Activated CD4-positive, CD25-positive, alpha-beta regulatory T cell treated with anti-CD3 and anti-CD28 coated beads, Interleukin-2, amount 50 U/mL, for 16 hours (primary cell): ENCODE measurements at regions not wholly inside any gene's neighbourhood (a gene's known extent, or its start where the extent isn't known, plus 50 kb on each side); places are given as distances from the start of the nearest gene placed in this dataset.

Experiments
- DNase-seq: peaks from one replicate; pipeline ENCODE4 v3.0.0-alpha.2; 2020; ENCODE audit warnings: low read depth, low spot score

DNA sequence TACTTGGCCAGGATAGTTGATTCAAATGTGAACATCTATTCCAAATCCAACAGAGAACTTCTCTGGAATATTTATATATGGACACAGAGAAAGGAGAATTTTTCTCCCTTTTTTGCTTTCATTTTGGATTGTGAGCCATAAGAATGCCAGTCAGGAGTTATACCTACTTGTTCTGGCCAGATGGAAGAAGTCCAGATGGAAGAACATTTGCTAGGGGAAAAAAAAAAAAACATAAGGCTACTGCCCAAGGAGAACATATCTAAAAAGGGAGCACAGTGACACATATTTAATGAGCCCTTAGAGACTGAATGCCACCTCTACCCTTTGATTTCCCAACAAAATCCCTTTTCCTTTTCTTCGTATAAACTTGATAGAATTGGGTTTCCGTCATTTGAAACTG lies 61.7 kb upstream of the PPP2R2B start:
- DNase-seq = no peak

GRCh38 chr5:146944019-146944418 lies 65.5 kb upstream of the PPP2R2B start:
- no peak for DNase-seq

GRCh38 chr5:146944764-146945616 lies 66.4 kb upstream of the PPP2R2B start:
- no peak for DNase-seq

DNA sequence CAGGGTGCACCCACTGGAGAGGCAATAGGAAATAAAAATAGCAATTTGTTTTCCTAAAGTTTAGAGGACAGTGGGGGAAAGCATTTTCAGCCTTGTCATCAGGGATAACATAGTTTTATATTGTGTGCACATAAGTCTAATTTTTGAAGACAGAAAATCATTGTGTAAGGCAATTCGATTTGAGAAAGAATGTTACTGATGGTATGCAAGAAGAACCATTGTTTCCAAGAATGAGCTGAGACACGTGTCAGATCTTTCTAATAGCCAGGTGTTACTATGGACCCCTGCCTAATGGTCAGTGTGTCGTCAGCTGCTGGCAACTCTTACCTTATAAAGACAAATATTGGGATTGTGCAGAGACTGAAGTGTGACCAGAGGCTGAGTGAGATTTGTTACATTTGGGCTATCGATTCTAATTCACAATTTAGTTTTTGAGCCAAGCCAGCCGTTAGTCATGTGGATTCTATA lies 67.1 kb upstream of the PPP2R2B start:
- no peak for DNase-seq

- DNase-seq = no peak
These were observed 68.8 kb upstream of the PPP2R2B start for GRCh38 chr5:146947181-146947941.

DNA sequence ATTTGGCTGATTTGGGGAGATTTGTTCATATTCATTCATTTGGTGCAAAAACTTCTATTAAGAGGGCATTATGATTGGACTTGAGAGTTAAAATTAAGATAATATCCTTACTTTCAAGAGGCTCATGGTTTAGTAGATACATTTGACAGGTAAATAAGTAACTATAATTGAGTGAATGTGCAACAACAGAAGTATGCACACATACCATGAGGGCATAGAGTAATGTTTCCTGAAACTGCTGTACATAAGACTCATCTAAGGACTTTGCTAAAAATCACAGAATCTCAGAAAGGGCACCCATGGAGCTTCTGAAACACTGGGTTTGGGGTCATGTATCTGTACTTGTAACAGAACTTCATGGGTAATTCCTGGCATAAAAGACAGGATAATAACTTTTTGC lies 70.1 kb upstream of the PPP2R2B start:
- DNase-seq = no peak

GRCh38 chr5:146952168-146952567 lies 73.6 kb upstream of the PPP2R2B start:
- no peak for DNase-seq

DNA sequence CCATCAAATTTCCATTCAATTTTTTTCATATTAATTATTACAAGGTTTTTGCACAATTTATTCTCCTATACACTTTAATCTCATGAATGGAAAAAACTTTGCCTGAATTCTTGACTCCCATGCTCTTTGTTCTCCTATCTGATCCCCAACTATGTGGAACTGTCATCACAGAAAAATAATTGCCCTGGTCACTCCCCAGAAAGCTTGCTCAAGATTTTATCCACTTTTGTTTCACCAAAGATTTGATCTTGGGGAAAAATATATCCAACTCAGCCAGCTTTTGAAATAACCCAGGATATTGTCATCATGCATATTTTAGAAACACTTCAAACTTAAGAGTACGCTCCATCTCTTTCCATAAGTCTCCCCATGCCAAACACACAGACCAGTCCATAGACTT lies 77.7 kb upstream of the PPP2R2B start:
- no peak for DNase-seq

DNA sequence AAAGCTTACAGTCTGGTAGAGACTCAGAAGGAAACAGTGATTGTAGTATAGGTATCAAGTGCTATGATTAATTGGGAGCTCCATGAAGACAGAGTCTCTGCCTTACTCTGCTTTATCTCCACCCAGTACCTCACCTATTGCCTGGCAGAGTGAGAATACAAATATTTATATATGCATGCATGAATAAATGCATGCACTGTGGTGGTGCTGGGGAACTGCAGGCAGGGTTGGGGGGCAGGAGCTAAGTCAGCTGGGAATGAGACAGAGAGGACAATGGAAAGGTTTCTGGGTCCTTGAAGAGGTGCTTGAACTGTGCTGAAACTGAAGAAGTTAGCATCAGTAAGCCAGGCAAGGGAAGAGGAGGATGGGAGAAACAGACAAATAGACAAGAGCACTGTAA lies 80.8 kb upstream of the PPP2R2B start:
- no peak for DNase-seq

DNA sequence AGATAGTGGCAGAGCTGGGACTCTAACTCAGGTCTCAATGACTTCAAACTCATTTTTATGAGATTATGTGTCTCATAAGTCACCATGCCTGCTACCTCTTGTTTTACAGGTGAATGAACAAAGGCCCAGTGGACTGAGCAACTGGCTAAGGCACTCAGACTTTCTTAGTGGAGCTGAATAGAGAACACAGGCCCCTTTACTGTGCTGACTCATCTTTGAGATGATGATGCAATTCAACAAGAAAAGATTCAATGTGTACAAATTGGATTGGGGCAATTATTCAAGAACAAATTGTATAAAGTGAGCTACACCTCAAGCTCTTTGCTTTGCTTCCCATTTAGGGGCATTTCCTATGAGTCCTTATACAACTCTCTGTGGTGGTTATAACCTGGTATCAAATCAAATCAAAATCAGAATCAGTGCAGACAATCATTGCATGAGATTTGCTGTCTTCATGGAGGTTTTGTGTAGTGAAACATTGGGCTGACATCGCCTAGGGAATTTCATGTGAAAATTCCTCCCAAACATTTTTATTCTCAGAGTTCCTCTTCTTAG lies 84.3 kb upstream of the PPP2R2B start:
- DNase-seq = no peak

DNA sequence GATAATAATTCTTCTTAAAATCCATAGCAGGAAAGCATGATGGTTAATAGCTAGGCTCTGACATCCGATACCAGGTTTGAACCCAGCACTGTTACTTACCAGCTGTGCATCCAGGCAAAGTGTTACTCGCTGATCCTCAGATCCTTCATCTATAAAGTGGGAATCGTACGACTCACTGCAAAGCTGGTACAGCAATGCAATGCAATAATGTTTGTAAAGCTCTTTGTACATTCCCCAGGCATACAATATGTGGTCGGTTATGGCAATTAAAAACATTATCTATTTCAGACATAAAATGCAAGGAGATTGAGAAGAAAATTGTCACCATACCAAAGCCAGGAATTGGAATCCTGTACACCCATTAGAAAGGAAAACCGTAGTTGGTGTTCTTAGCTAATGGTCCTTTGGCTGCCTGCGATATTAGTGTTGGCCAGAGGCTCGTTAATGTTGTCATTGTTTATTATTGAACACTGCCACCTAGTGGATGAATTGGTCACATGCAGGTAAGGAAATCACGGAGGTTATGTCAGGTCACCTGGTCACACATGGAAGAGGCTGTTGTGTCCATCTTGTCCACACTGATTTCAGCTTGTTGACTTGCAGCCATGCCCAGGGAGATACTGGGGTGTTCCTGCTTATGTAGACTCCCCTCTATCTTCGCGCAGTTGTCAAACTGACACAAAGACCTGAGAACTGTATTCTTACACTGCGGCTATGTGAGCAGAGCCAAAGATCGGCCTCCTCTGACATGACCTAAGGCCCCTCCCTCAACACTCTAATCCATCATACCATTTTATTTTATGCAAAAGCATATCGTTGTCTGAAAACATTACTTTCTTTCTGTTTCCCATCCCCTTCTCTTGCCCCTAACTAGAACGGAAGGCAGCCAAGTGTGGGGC lies 87.5 kb upstream of the PPP2R2B start:
- peak; percentile 40 for DNase-seq

DNA sequence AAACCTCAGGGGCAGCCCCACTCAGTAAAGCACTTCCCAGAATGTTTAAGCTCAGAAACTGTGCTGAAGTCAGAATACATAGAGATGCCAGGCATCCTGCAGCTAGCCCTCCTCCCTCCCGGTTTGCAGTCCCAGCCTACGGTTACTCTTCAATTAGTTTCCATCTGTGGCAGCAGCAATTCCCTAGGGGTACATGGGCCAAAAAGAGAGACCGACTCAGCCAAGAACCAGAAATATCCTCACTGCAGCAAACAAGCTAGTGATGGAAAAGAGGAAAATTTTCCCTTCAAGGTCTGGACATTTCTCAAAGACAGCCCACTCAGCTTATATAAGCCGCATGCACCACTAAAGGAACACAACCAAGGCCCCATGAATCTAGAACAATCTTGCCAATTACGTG lies 89.1 kb upstream of the PPP2R2B start:
- DNase-seq = no peak

- DNase-seq = no peak
These were observed 92.8 kb upstream of the PPP2R2B start for GRCh38 chr5:146971401-146971800.

GRCh38 chr5:146986469-146986868 lies 107.9 kb upstream of the PPP2R2B start:
- DNase-seq = no peak

DNA sequence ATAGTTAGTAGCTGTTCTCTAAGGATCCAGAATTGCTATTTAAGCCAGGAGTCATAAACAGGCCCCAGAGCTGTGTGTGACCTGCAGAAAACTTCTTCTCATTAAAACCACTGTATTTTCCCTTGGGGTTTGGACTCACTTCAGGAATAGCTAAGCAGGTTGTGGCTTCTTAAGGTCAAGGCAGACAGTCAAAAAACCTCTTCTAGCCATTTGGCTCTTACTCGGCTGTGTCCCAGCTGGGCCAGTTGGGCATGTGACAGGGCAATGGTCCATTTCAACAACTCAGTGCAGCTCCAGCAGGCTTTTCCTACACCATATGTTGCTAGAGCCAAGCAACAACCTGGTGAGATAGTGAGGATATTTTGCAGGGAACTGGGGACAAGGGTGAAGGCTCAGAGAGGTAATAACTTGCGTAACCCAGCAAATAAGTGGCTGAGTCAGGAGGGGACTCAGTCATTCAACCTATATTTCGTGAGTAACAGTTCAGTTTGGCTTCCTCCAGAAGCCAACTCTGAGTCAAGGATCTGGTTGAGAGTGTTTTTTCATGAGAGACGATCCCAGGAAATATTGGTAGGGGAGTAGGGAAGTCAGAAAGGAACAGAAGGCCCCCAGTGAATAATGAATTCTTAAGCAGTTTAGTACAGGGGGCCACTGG lies 115.4 kb upstream of the PPP2R2B start:
- no peak for DNase-seq

DNA sequence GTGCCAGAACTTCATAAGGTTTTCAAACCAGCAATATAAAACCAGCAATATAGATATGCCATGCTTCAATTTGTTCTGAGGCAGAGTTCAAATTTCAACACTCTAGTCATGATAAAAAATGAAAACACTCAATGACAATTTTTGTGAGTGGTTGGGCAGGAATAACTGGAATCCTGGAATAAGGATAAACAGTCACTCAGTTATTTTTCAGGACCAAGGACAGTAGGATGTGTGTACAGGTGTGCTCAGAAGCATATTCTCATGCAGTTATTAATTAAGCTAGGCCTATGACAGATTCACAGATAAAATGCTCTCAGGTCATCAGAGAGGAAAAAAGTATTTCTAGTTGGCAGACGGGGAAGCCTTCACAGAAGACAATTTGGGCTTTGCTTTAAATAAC lies 117.3 kb upstream of the PPP2R2B start:
- no peak for DNase-seq

DNA sequence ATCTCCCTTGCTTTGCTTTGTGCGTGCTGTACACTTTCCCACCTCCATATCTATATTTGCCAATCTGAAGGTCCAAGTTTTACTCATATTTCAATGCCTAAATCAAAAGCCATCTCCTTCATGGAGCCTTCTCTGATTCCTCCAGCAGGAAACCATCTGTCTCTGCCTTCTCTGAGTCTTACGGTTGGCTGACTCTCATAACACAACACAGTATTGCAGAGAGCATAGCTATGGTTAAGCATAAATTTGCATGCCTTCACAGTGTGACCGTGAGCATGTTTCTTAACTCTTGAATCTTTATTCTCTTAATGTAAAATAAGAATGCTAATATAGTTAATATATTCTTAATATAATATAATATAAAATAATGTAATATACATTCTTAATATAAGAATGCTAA lies 136.8 kb upstream of the PPP2R2B start:
- no peak for DNase-seq

DNA sequence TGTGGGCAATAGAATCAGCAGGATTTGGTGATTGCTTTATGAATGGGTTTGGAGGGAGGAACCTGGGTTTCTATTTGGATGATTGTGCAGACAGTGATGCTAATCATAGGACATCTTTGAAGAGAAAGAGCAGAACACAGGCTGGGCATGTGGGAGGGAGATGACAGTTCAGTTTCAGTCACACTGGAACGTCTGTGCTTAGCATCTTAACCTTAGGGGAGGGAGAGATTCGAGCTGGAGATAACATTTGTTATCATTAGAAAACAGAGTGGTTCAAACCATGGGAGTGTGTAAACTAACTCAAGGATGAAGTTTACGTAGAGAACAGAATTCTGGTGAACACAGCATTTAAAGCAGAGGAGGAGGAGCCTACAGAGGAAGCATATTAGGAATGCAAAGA lies 138.6 kb upstream of the PPP2R2B start:
- no peak for DNase-seq

- no peak for DNase-seq
These were observed 139.1 kb upstream of the PPP2R2B start for GRCh38 chr5:147017621-147018020.

DNA sequence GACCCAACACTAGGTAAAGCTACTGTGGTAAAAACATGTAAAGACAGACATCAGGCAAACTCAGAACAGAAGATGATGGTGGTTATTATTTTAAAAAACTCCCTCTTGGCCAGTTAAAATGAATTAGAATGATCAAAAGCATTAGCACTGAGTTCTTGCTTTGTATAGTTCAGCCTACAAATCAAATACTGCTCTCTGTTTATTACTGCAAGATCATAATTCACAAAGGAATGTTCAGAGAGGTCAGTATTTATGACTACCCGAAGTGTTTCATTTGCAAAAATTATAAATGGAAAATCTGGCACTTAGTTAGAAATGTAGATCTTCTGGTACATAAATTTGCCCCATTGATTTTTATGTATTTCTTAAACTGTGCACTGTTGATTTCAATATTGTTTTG lies 140.3 kb upstream of the PPP2R2B start:
- DNase-seq = no peak

DNA sequence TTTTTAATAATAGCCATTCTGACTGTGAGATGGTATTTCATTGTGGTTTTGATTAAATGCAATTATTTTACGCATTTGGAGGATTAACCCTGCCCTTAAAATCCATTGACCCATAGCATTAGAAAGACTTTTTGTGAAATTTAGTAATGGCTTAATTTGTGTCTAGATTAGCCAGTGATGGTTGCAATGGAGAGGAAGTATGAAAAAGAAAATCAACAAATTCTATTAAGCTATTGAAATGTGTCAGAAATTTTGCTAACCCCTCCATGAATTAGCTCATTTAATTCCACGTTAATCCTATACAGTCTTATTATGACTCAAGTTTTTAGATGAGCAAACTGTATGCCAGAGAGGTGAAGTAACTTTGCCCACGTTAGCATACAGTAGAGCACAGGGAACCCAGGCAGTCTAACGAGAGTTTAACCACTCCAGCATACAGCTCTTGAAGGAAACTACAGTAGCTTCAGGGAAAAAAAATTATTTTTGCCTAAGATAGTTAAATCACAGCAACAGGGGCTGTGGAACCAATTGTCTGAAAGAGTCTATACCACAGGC lies 158.2 kb upstream of the PPP2R2B start:
- DNase-seq = no peak
